Neural progenitor cell (in vitro differentiated cells): ENCODE measurements at regions not wholly inside any gene's neighbourhood (a gene's known extent, or its start where the extent isn't known, plus 50 kb on each side); places are given as distances from the start of the nearest gene placed in this dataset.

Experiments used
- DNase-seq: peaks from one replicate; pipeline ENCODE4 v3.0.0-alpha.2; 2016; ENCODE audit warnings: low spot score
- H2AFZ ChIP-seq: fragments of 200-600 bp; sonication (generic); replicated peaks from 2 replicates; pipeline ENCODE4 v1.6.1; 2016; ENCODE audit warnings: antibody characterized with exemption
- H3F3A ChIP-seq: fragments of 200-600 bp; sonication (generic); 2 replicates; pipeline ENCODE4 v1.6.1; 2016; ENCODE audit warnings: antibody characterized with exemption, low read depth
- H3K27ac ChIP-seq: fragments of 200-600 bp; sonication (generic); 2 replicates; pipeline ENCODE4 v1.5.1; 2016; ENCODE audit warnings: mild to moderate bottlenecking
- H3K27me3 ChIP-seq: fragments of 200-600 bp; sonication (generic); 2 replicates; pipeline ENCODE4 v1.6.1; 2016; ENCODE audit warnings: mild to moderate bottlenecking, moderate library complexity
- H3K36me3 ChIP-seq: fragments of 200-600 bp; sonication (generic); 2 replicates; pipeline ENCODE4 v1.5.1; 2016
- H3K4me1 ChIP-seq: fragments of 200-600 bp; sonication (generic); 2 replicates; pipeline ENCODE4 v1.6.1; 2016; ENCODE audit warnings: mixed run types
- H3K4me2 ChIP-seq: fragments of 200-600 bp; sonication (generic); 2 replicates; pipeline ENCODE4 v1.6.1; 2016
- H3K4me3 ChIP-seq: fragments of 200-600 bp; sonication (generic); 2 replicates; pipeline ENCODE4 v1.5.1; 2016
- H3K79me2 ChIP-seq: fragments of 200-600 bp; sonication (generic); 2 replicates; pipeline ENCODE4 v1.6.1; 2016; ENCODE audit warnings: low read depth
- H3K9ac ChIP-seq: fragments of 200-600 bp; sonication (generic); 2 replicates; pipeline ENCODE4 v1.6.1; 2016
- H3K9me3 ChIP-seq: fragments of 200-600 bp; sonication (generic); 2 replicates; pipeline ENCODE4 v1.5.1; 2016; ENCODE audit warnings: low read depth
- H4K20me1 ChIP-seq: fragments of 200-600 bp; sonication (generic); 2 replicates; pipeline ENCODE4 v1.6.1; 2016; ENCODE audit warnings: low read depth
- H3K27ac Mint-ChIP-seq: 3 replicates; pipeline ENCODE4 v1.8.0; 2021; ENCODE audit warnings: mixed read lengths
- H3K27me3 Mint-ChIP-seq: 2 replicates; pipeline ENCODE4 v1.8.0; 2022; ENCODE audit warnings: low read depth, mild to moderate bottlenecking, inconsistent platforms, moderate library complexity, mixed read lengths; ENCODE audit not compliant: insufficient read depth
- H3K36me3 Mint-ChIP-seq: 3 replicates; pipeline ENCODE4 v1.8.0; 2021; ENCODE audit warnings: mixed read lengths
- H3K4me1 Mint-ChIP-seq: 3 replicates; pipeline ENCODE4 v1.8.0; 2021; ENCODE audit warnings: mixed read lengths
- H3K4me3 Mint-ChIP-seq: 3 replicates; pipeline ENCODE4 v1.8.0; 2021; ENCODE audit warnings: mild to moderate bottlenecking, moderate library complexity, mixed read lengths
- H3K9me3 Mint-ChIP-seq: 3 replicates; pipeline ENCODE4 v1.8.0; 2020; ENCODE audit warnings: mixed read lengths
- CTCF ChIP-seq: fragments of 200-600 bp; sonication (generic); IDR thresholded peaks from 2 replicates; pipeline ENCODE4 v1.5.1; 2017; ENCODE audit warnings: antibody characterized with exemption, mild to moderate bottlenecking
- EZH2 ChIP-seq: fragments of 200-600 bp; sonication (generic); IDR thresholded peaks from 2 replicates; pipeline ENCODE4 v1.6.1; 2017; ENCODE audit warnings: antibody characterized with exemption, mild to moderate bottlenecking, moderate library complexity
- EZH2phosphoT487 ChIP-seq: fragments of 200-600 bp; sonication (generic); IDR thresholded peaks from 2 replicates; pipeline ENCODE4 v1.6.1; 2017; ENCODE audit warnings: antibody characterized with exemption

GRCh38 chr6:81451787-81452186 is 300.7 kb downstream of the TENT5A start:
- Histone ChIP-seq H3K9me3 (no peaks in the 10 kb centered on the region), H3K9ac (no peak overlapping the region), H4K20me1 (no peaks in the 10 kb centered on the region), H3K79me2 (no peaks in the 10 kb centered on the region), H3K27ac (no peak overlapping the region), H3K4me2 (no peak overlapping the region), H3F3A (no peaks in the 10 kb centered on the region), H3K27me3 (no peaks in the 10 kb centered on the region), H3K36me3 (no peaks in the 10 kb centered on the region), H3K4me1 (no peaks in the 10 kb centered on the region), H2AFZ (no peak overlapping the region), H3K4me3 (no peak overlapping the region)
- Mint-ChIP-seq H3K27ac (no peak overlapping the region), H3K9me3 (no peaks in the 10 kb centered on the region), H3K36me3 (no peaks in the 10 kb centered on the region), H3K27me3 (peaks cover 3% of the 10 kb centered on the region), H3K4me1 (no peaks in the 10 kb centered on the region), H3K4me3 (no peak overlapping the region)
- TF ChIP-seq CTCF (no peak), EZH2 (no peak), EZH2phosphoT487 (no peak)
- DNase-seq: no peak

GRCh38 chr6:81450180-81450579 is 302.3 kb downstream of the TENT5A start:
- Histone ChIP-seq H3K4me2 (no peak overlapping the region), H2AFZ (no peak overlapping the region), H3K36me3 (no peaks in the 10 kb centered on the region), H3K4me3 (no peak overlapping the region), H4K20me1 (no peaks in the 10 kb centered on the region), H3F3A (no peaks in the 10 kb centered on the region), H3K9me3 (no peaks in the 10 kb centered on the region), H3K9ac (no peak overlapping the region), H3K27me3 (no peaks in the 10 kb centered on the region), H3K4me1 (no peaks in the 10 kb centered on the region), H3K27ac (no peak overlapping the region), H3K79me2 (no peaks in the 10 kb centered on the region)
- Mint-ChIP-seq H3K27ac (no peak overlapping the region), H3K9me3 (no peaks in the 10 kb centered on the region), H3K36me3 (no peaks in the 10 kb centered on the region), H3K4me1 (no peaks in the 10 kb centered on the region), H3K27me3 (peaks cover 3% of the 10 kb centered on the region), H3K4me3 (no peak overlapping the region)
- TF ChIP-seq EZH2: no peak
- no peak for TF ChIP-seq EZH2phosphoT487
- DNase-seq: no peak

GRCh38 chr6:81446509-81446908 is 306.0 kb downstream of the TENT5A start:
- no peaks in the 10 kb centered on the region for H3K9me3 Mint-ChIP-seq
- Histone ChIP-seq H2AFZ (no peak overlapping the region), H3K9ac (no peak overlapping the region), H3K4me1 (no peaks in the 10 kb centered on the region), H3K36me3 (no peaks in the 10 kb centered on the region), H3K4me2 (no peak overlapping the region), H3K27me3 (no peaks in the 10 kb centered on the region), H3K4me3 (no peak overlapping the region), H3F3A (no peaks in the 10 kb centered on the region), H4K20me1 (no peaks in the 10 kb centered on the region), H3K27ac (no peak overlapping the region), H3K79me2 (no peaks in the 10 kb centered on the region), H3K9me3 (no peaks in the 10 kb centered on the region)
- no peak for DNase-seq
- no peak overlapping the region for H3K27ac Mint-ChIP-seq
- peaks cover 4% of the 10 kb centered on the region for H3K27me3 Mint-ChIP-seq
- TF ChIP-seq EZH2phosphoT487 (no peak), CTCF (no peak), EZH2 (no peak)
- H3K36me3 Mint-ChIP-seq: no peaks in the 10 kb centered on the region
- no peaks in the 10 kb centered on the region for H3K4me1 Mint-ChIP-seq
- no peak overlapping the region for H3K4me3 Mint-ChIP-seq

- no peak for DNase-seq
- TF ChIP-seq EZH2 (no peak), EZH2phosphoT487 (no peak), CTCF (no peak)
- Histone ChIP-seq H3K27ac (no peak overlapping the region), H4K20me1 (no peaks in the 10 kb centered on the region), H3K4me2 (no peak overlapping the region), H2AFZ (no peak overlapping the region), H3K27me3 (no peaks in the 10 kb centered on the region), H3K4me3 (no peak overlapping the region), H3K4me1 (no peaks in the 10 kb centered on the region), H3K79me2 (no peaks in the 10 kb centered on the region), H3F3A (no peaks in the 10 kb centered on the region), H3K9ac (no peak overlapping the region), H3K36me3 (peaks cover 5% of the 10 kb centered on the region), H3K9me3 (peaks cover 11% of the 10 kb centered on the region)
- Mint-ChIP-seq H3K9me3 (peaks cover 20% of the 10 kb centered on the region), H3K36me3 (no peaks in the 10 kb centered on the region), H3K27me3 (peaks cover 2% of the 10 kb centered on the region), H3K27ac (no peak overlapping the region), H3K4me3 (no peak overlapping the region), H3K4me1 (no peaks in the 10 kb centered on the region)
These were observed 313.1 kb downstream of the TENT5A start for GRCh38 chr6:81439417-81439816.
